GM13976 (cell line): ENCODE measurements at regions not wholly inside any gene's neighbourhood (a gene's known extent, or its start where the extent isn't known, plus 50 kb on each side); places are given as distances from the start of the nearest gene placed in this dataset.

Source experiments
- DNase-seq: peaks from one replicate; pipeline ENCODE4 v3.0.0; 2012; ENCODE audit warnings: low spot score
- CTCF ChIP-seq: IDR thresholded peaks from 2 replicates; pipeline ENCODE4 v1.5.1; 2012; ENCODE audit warnings: borderline replicate concordance, mild to moderate bottlenecking; ENCODE audit not compliant: insufficient read depth; ENCODE audit errors: extremely low read depth, missing control alignments, control extremely low read depth
- in situ Hi-C: fragments of 300-500 bp; cut with MboI; formaldehyde crosslinking; loops from one replicate; pipeline ENCODE4 v1.12.0; 2022; ENCODE audit warnings: low sequenced_read_pairs, mixed read lengths, inconsistent platforms; ENCODE audit not compliant: unreplicated experiment

- DNase-seq = no peak
- in situ Hi-C loops = no loop called here
- TF ChIP-seq CTCF = no peak
These were observed 103.3 kb upstream of the RASA1 start for GRCh38 chr5:87164409-87164808.

- in situ Hi-C loops = no loop called here
- DNase-seq = no peak
- TF ChIP-seq CTCF = no peak
These were observed 98.2 kb upstream of the RASA1 start for GRCh38 chr5:87169300-87169991.

DNA sequence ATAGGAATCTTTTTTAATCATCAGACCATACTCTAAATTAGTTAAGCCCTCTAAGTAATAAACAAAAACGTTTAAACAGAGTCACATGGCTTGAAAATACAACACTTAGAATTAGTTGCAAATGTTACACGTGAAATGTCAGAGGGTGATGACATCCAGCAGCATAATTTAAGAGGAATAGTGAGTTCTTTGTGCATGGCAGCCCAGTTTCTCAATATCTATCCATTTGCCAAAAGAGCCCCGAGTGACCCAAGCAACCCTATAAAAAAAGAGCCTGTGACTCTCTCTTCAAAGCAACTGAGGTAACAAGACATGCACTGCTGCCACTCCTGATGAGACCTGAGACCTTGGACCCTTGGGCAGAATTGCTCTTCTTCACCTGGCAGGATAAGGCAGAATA lies 96.9 kb upstream of the RASA1 start:
- DNase-seq = no peak
- no peak for TF ChIP-seq CTCF
- in situ Hi-C loops = no loop called here

- no peak for DNase-seq
- no peak for TF ChIP-seq CTCF
- in situ Hi-C loops = no loop called here
These were observed 85.0 kb upstream of the RASA1 start for GRCh38 chr5:87182649-87183048.

- in situ Hi-C loops = no loop called here
- TF ChIP-seq CTCF = no peak
- no peak for DNase-seq
These were observed 83.8 kb upstream of the RASA1 start for GRCh38 chr5:87183896-87184295.

DNA sequence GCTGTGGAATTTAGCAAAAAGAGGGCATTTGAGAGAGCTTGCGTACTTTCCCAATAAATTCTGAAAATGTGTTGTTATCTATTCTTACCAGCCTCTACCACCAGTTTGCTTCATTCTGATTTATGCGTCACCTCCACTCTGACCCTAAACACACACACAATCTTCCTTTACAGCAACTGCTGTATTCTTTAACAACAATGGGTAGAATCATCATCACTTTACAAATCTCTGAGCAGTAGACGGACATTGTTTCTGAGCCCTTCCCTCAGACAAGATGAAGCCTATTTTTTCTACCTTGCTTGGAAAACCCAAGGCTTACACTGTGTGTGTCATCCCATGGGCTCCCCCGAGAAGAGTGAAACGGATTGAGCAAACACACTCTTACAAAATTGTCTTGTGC lies 83.1 kb upstream of the RASA1 start:
- in situ Hi-C loops = no loop called here
- no peak for DNase-seq
- no peak for TF ChIP-seq CTCF

DNA sequence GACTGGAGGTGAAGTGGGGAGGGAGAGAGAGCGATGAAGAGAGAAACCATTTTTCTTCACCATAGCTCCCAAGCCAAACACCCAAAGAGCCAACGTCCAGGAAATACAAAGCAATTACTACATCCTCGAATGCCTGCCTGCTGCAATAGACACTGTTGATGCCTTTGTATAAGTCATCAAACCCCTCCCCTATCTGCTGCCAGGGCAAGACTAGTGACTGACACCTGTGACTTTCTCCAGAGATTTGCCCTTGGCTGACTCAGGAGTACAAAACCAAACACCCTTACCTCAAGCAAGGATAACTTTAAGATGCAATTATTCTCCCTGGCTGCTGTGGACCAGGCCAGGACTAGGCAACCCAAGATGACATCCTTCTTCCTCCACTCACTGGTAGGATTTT lies 81.8 kb upstream of the RASA1 start:
- in situ Hi-C loops = no loop called here
- no peak for TF ChIP-seq CTCF
- no peak for DNase-seq
